IMR-90 (cell line): ENCODE measurements at regions not wholly inside any gene's neighbourhood (a gene's known extent, or its start where the extent isn't known, plus 50 kb on each side); places are given as distances from the start of the nearest gene placed in this dataset.

Experiments
- ATAC-seq: fragments of 200-7000 bp; cut with Tn5 transposase; 2 replicates; pipeline ENCODE4 v1.9.1; 2020; ENCODE audit warnings: low read depth, mild to moderate bottlenecking, moderate library complexity
- BruUV-seq: library from RNA; stranded (reverse); fragments of 400-500 nt; replicated peaks from 2 replicates; lab custom pipeline; 2021; lab: Mats Ljungman, UMichigan
- CTCF ChIA-PET: fragments of 300-600 bp; formaldehyde crosslinking; extraction: SDS; loops from one replicate; lab custom pipeline; 2021; ENCODE audit warnings: antibody characterized with exemption; lab: Yijun Ruan, JAX
- POLR2A ChIA-PET: fragments of 300-600 bp; sonication (Branson Sonifier 250); formaldehyde crosslinking; loops from one replicate; lab custom pipeline; 2022; ENCODE audit warnings: antibody characterized with exemption; ENCODE audit not compliant: unreplicated experiment; lab: Charles Lee
- DNase-seq: peaks from one replicate; pipeline ENCODE4 v3.0.0; 2013
- H2AFZ ChIP-seq: replicated peaks from 2 replicates; pipeline ENCODE3; 2013; ENCODE audit warnings: low read length, mild to moderate bottlenecking; ENCODE audit not compliant: poor library complexity
- H2AK5ac ChIP-seq: 2 replicates; pipeline ENCODE4 v1.6.1; 2013; ENCODE audit warnings: low read depth, low read length, inconsistent platforms
- H2AK9ac ChIP-seq: replicated peaks from 2 replicates; pipeline ENCODE3; 2013; ENCODE audit warnings: mild to moderate bottlenecking, low read depth, low read length, moderate library complexity; ENCODE audit not compliant: poor library complexity
- H2BK120ac ChIP-seq: 2 replicates; pipeline ENCODE4 v1.6.1; 2013; ENCODE audit warnings: low read depth, low read length, inconsistent platforms
- H2BK15ac ChIP-seq: 3 replicates; pipeline ENCODE4 v1.6.1; 2013; ENCODE audit warnings: low read depth, low read length, inconsistent platforms
- H2BK20ac ChIP-seq: 2 replicates; pipeline ENCODE4 v1.6.1; 2013; ENCODE audit warnings: low read depth, mild to moderate bottlenecking, inconsistent platforms, low read length, moderate library complexity
- H2BK5ac ChIP-seq: 2 replicates; pipeline ENCODE4 v1.6.1; 2013; ENCODE audit warnings: mild to moderate bottlenecking, low read depth, low read length, inconsistent platforms; ENCODE audit not compliant: poor library complexity, severe bottlenecking
- H3K14ac ChIP-seq: replicated peaks from 2 replicates; pipeline ENCODE4 v1.6.1; 2013; ENCODE audit warnings: low read depth, low read length, inconsistent platforms
- H3K18ac ChIP-seq: 2 replicates; pipeline ENCODE4 v1.6.1; 2013; ENCODE audit warnings: low read depth, low read length, control low read depth
- H3K23ac ChIP-seq: 2 replicates; pipeline ENCODE4 v1.6.1; 2013; ENCODE audit warnings: low read depth, low read length, inconsistent platforms
- H3K27ac ChIP-seq: 2 replicates; pipeline ENCODE4 v1.5.1; 2013; ENCODE audit warnings: mild to moderate bottlenecking, control low read depth, low read length; ENCODE audit not compliant: insufficient read depth
- H3K27me3 ChIP-seq: 2 replicates; pipeline ENCODE4 v1.6.1; 2013; ENCODE audit warnings: low read length; ENCODE audit not compliant: control insufficient read depth, insufficient read depth
- H3K36me3 ChIP-seq: 2 replicates; pipeline ENCODE4 v1.6.1; 2013; ENCODE audit warnings: low read length, mixed read lengths; ENCODE audit not compliant: control insufficient read depth, insufficient read depth
- H3K4ac ChIP-seq: 2 replicates; pipeline ENCODE4 v1.6.1; 2013; ENCODE audit warnings: low read depth, low read length, inconsistent platforms
- H3K4me1 ChIP-seq: 2 replicates; pipeline ENCODE4 v1.6.1; 2013; ENCODE audit warnings: low read length, mixed read lengths; ENCODE audit not compliant: control insufficient read depth, insufficient read depth
- H3K4me2 ChIP-seq: 2 replicates; pipeline ENCODE4 v1.6.1; 2013; ENCODE audit warnings: low read depth, mild to moderate bottlenecking, control low read depth, low read length, moderate library complexity
- H3K4me3 ChIP-seq: 2 replicates; pipeline ENCODE4 v1.5.1; 2013; ENCODE audit warnings: low read depth, mild to moderate bottlenecking, control low read depth, low read length, moderate library complexity; ENCODE audit not compliant: insufficient read depth
- H3K56ac ChIP-seq: 2 replicates; pipeline ENCODE4 v1.6.1; 2013; ENCODE audit warnings: low read length, inconsistent platforms; ENCODE audit not compliant: insufficient read depth; ENCODE audit errors: extremely low read depth
- H3K79me1 ChIP-seq, 2 experiments: 2 replicates each; pipeline ENCODE4 v1.6.1; 2013; ENCODE audit warnings: low read length in 2 of 2, inconsistent platforms in 1 of 2, low read depth in 1 of 2
- H3K9ac ChIP-seq: 2 replicates; pipeline ENCODE4 v1.6.1; 2013; ENCODE audit warnings: low read depth, low read length, control low read depth
- H3K9me1 ChIP-seq: 2 replicates; pipeline ENCODE4 v1.6.1; 2013; ENCODE audit warnings: low read length, inconsistent platforms; ENCODE audit not compliant: insufficient read depth
- H3K9me3 ChIP-seq: 2 replicates; pipeline ENCODE4 v1.6.1; 2013; ENCODE audit warnings: low read length; ENCODE audit not compliant: control insufficient read depth, insufficient read depth
- H4K20me1 ChIP-seq: 2 replicates; pipeline ENCODE4 v1.6.1; 2013; ENCODE audit warnings: low read length, inconsistent platforms; ENCODE audit not compliant: insufficient read depth
- H4K5ac ChIP-seq: 2 replicates; pipeline ENCODE4 v1.6.1; 2013; ENCODE audit warnings: mild to moderate bottlenecking, low read depth, low read length, control low read depth
- H4K8ac ChIP-seq, 2 experiments: 2 replicates each; pipeline ENCODE4 v1.6.1; 2013; ENCODE audit warnings: low read depth in 2 of 2, low read length in 2 of 2, control low read depth in 1 of 2, inconsistent platforms in 1 of 2
- H4K91ac ChIP-seq: 2 replicates; pipeline ENCODE4 v1.6.1; 2013; ENCODE audit warnings: low read depth, low read length, inconsistent platforms; ENCODE audit not compliant: insufficient read depth
- BHLHE40 ChIP-seq: fragments of 150-350 bp; IDR thresholded peaks from 2 replicates; pipeline ENCODE4 v1.6.1; 2016; ENCODE audit warnings: mild to moderate bottlenecking, low read depth, low read length
- CEBPB ChIP-seq: IDR thresholded peaks from 2 replicates; pipeline ENCODE4 v1.6.1; 2012; ENCODE audit warnings: low read depth, low read length, improper control_type of control experiment
- CHD1 ChIP-seq: IDR thresholded peaks from 2 replicates; pipeline ENCODE4 v1.6.1; 2012; ENCODE audit warnings: low read depth, low read length, improper control_type of control experiment
- CTCF ChIP-seq: conservative IDR thresholded peaks from 2 replicates; pipeline ENCODE4 v1.5.1; 2012; ENCODE audit warnings: mild to moderate bottlenecking, low read depth, low read length, improper control_type of control experiment
- ELK1 ChIP-seq: fragments of 150-350 bp; IDR thresholded peaks from 2 replicates; pipeline ENCODE4 v1.6.1; 2016; ENCODE audit warnings: low read depth, mild to moderate bottlenecking, low read length, moderate library complexity, borderline replicate concordance
- FOS ChIP-seq: fragments of 150-350 bp; IDR thresholded peaks from 2 replicates; pipeline ENCODE4 v1.6.1; 2016; ENCODE audit warnings: low read depth, low read length
- MAFK ChIP-seq: IDR thresholded peaks from 2 replicates; pipeline ENCODE4 v1.6.1; 2012; ENCODE audit warnings: low read depth, low read length, improper control_type of control experiment
- MAZ ChIP-seq: IDR thresholded peaks from 2 replicates; pipeline ENCODE4 v1.6.1; 2012; ENCODE audit warnings: low read depth, mild to moderate bottlenecking, low read length, improper control_type of control experiment, moderate library complexity, borderline replicate concordance
- MXI1 ChIP-seq: IDR thresholded peaks from 2 replicates; pipeline ENCODE4 v1.6.1; 2012; ENCODE audit warnings: low read depth, mild to moderate bottlenecking, low read length, moderate library complexity, borderline replicate concordance
- NFE2L2 ChIP-seq: fragments of 150-350 bp; IDR thresholded peaks from 2 replicates; pipeline ENCODE4 v1.6.1; 2016; ENCODE audit warnings: low read depth, mild to moderate bottlenecking, low read length
- SMC3 ChIP-seq: fragments of 150-350 bp; IDR thresholded peaks from 2 replicates; pipeline ENCODE4 v1.6.1; 2016; ENCODE audit warnings: low read depth, mild to moderate bottlenecking, antibody characterized with exemption, low read length, moderate library complexity
- WGBS, 2 experiments: methylation state at CpG; one replicate each; pipeline versions ENCODE4 v1.1.5 to v1.1.7; 2013; ENCODE audit warnings: missing lambda C conversion rate in 2 of 2; ENCODE audit not compliant: insufficient read length in 1 of 2; ENCODE audit errors: extremely low coverage in 2 of 2; 5-methylcytosine and 5-hydroxymethylcytosine counted together
- dilution Hi-C: fragments of 300-500 bp; cut with HindIII; formaldehyde crosslinking; loops from one replicate; pipeline ENCODE4 v1.14.3; 2018; ENCODE audit warnings: low sequenced_read_pairs; ENCODE audit not compliant: unreplicated experiment
- in situ Hi-C: fragments of 300-500 bp; cut with MboI; formaldehyde crosslinking; loops from 3 replicates; pipeline ENCODE4 v1.14.3; 2019; ENCODE audit warnings: low sequenced_read_pairs, inconsistent platforms, mixed read lengths
- intact Hi-C: fragments of 100-400 bp; cut with micrococcal nuclease; formaldehyde crosslinking; loops from 2 replicates; pipeline ENCODE4 v1.10.0; 2022

- Histone ChIP-seq H3K9ac (no peak overlapping the region), H3K36me3 (no peaks in the 10 kb centered on the region), H3K4me3 (no peak overlapping the region), H3K4me1 (no peaks in the 10 kb centered on the region), H3K79me1 (no peaks in the 10 kb centered on the region), H3K27me3 (no peaks in the 10 kb centered on the region), H4K8ac (no peak overlapping the region), H2AK5ac (no peak overlapping the region), H3K23ac (no peak overlapping the region), H3K56ac (no peak overlapping the region), H2BK5ac (no peak overlapping the region), H3K14ac (no peak overlapping the region), H2AK9ac (no peak overlapping the region), H4K20me1 (no peaks in the 10 kb centered on the region), H3K18ac (no peak overlapping the region), H3K4ac (no peak overlapping the region), H2BK15ac (no peak overlapping the region), H3K27ac (no peak overlapping the region), H3K9me1 (no peaks in the 10 kb centered on the region), H3K4me2 (no peak overlapping the region), H3K9me3 (no peaks in the 10 kb centered on the region), H4K91ac (no peak overlapping the region), H4K5ac (no peak overlapping the region), H2BK120ac (no peak overlapping the region), H2AFZ (no peak overlapping the region), H2BK20ac (no peak overlapping the region)
- intact Hi-C loops (no loop called here), dilution Hi-C loops (no loop called here), in situ Hi-C loops (no loop called here)
- ChIA-PET POLR2A (no interaction called here), CTCF (no interaction called here)
- no CpG with 5 or more reads among the region's 8 CpGs for WGBS, 2 experiments
- ATAC-seq, result no peak
- TF ChIP-seq MAFK, result no peak
- TF ChIP-seq MAZ, result no peak
- TF ChIP-seq BHLHE40, result no peak
- no peak for TF ChIP-seq CEBPB
- no peak for TF ChIP-seq FOS
- TF ChIP-seq CTCF, result no peak
- TF ChIP-seq MXI1, result no peak
- TF ChIP-seq NFE2L2, result no peak
- TF ChIP-seq CHD1, result no peak
- no peak for TF ChIP-seq ELK1
- no peak for TF ChIP-seq SMC3
- DNase-seq, result no peak
- BruUV-seq, result no TSS peak
Measured at GRCh38 chr1:196091397-196092135, 516.7 kb downstream of the KCNT2 start.
